A204.1 (cell line): ENCODE measurements at regions not wholly inside any gene's neighbourhood (a gene's known extent, or its start where the extent isn't known, plus 50 kb on each side); places are given as distances from the start of the nearest gene placed in this dataset.

ENCODE experiments used
- FAIRE-seq: peaks from 2 replicates; lab custom pipeline; 2012; peaks lifted over from hg19 to GRCh38; lab: Jason Lieb, UNC

DNA sequence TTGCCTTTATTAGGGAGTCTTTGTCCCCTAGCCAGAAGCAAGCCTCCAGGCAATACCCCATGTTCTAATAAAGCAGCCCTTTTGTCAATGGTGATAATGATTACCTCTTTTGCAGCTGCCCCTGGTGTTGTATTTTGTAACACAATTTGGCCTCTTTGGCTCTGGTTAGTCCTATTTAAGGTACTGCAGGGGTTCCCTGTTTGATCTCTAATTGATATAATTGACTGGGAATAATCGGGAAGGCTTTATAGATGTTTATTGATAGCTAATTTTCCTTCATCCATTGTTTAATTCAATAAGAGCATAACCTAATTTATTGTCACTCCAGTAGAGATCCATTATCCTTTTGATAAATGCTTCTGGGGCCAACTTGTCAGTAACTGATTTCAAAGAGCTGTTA lies 537.2 kb downstream of the PKHD1 start:
- FAIRE-seq: no peak

DNA sequence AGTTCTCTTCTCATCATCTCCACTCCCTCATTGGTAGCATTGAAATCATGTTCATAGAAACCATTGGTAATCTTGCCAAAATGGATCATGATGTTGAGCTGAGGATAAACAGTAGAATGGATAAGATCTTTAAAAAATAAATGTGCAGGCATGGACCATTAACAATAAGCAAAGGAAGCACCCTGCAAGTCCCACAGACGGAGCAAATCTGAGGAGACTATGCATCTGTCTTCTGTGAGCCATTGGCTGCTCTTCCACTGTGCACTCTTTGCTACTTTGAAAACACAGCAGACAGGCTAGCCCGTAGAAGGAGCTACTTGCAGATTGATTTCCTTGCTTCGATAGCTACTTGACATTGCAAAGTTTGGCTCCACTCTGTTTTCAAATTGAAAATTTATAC lies 535.0 kb downstream of the PKHD1 start:
- no peak for FAIRE-seq

DNA sequence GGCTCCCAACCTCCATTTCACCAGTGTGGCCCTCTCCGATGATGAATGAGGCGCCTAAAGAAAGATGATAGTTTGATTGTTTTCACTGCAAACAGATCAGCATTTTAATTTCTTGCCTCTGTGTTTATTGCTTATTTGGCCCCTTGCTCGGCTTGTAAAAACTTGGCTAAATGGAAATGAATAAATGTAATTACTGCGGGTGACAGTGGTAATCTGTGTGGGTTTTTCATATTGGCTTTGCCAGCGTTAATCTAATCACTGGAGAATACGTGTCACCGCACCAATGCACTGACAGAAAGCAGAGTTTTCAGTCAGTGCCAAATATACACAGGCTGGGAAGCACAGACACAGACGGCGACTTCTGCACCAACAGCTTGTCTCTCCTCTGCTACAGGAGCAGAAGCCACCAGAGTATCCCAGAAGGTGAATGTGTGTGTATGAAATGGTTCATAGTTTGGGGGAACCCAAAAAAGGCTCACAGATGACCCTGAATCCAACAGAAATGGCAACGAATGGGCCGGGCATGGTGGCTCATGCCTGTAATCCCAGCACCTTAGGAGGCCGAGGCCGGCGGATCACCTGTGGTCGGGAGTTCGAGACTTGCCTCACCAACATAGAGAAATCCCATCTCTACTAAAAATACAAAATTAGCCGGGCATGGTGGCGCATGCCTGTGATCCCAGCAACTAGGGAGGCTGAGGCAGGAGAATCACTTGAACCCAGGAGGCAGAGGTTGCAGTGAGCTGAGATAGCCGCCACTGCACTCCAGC lies 534.0 kb downstream of the PKHD1 start:
- FAIRE-seq: no peak

DNA sequence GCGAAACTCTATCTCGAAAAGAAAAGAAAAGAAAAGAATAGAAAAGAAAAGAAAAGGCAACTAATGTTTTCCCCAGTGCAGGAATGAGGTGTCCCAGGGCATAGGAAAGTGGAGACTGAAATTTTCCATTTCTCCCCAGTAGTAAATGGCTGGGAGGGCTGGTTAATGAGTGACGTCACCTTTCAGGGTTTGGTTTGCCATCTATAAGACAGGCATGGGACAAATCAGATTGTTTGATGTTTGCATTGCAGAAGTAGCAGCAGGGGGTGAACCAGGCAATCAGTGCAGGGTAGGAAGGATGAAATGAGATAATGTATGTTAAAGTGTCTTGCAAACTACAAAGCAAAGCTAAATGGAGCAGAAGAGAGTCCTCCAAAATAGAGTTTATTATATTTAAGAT lies 533.4 kb downstream of the PKHD1 start:
- no peak for FAIRE-seq

DNA sequence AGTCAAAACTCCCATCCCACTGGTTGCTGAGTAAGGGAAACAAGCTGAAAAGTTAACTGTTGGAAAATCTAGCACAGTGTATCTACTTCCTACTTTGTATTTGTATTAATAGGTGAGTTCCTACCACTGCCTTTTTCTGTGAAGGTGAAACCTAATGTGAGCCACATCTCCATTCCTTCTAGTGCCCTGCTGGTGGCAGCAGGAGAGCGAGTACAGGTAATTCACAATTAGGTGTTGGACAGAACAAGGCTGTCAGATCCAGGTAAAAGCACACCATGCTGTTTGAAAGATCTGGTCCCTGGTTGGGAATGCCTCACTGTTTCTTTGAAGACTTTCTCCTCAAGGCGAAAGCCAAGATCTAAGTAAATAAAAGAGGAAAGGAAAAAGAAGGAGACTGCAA lies 528.4 kb downstream of the PKHD1 start:
- FAIRE-seq: no peak

DNA sequence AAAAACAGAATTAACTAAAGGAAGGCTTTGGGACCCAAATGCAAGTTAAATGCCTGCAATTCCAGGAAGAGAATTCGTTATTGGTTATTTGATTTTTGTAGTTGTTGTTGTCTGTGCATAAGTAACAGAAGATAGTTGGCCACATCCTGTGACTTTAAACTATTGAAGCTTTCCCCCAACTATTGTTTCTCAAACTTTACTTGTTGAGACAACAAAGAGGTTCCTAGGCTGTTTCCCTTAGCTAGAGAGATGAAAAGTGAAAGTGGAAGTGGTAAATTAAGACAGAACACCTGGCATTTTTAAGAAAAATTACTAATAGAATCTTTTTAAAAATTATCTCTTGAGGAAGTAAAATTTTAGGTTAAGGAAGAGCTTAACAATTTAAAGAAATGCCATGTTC lies 525.2 kb downstream of the PKHD1 start:
- FAIRE-seq: no peak
